Gastrocnemius medialis (tissue), 4 donors: ENCODE measurements at regions not wholly inside any gene's neighbourhood (a gene's known extent, or its start where the extent isn't known, plus 50 kb on each side); places are given as distances from the start of the nearest gene placed in this dataset.

Experiments used
- ATAC-seq, 2 donors: fragments of 150-250 bp; one replicate each; pipeline ENCODE4 v1.9.1; 2016
- DNase-seq, 2 donors: peaks; one replicate each; pipeline ENCODE4 v3.0.0-alpha.2; 2019
- H3K27ac ChIP-seq, 4 donors: fragments of 200-600 bp; sonication (generic); 1 replicate in 1 of 4; 2 replicates in 3 of 4; pipeline ENCODE4 v1.5.1; 2016 to 2018; ENCODE audit warnings: mild to moderate bottlenecking in 2 of 4, moderate library complexity in 1 of 4
- H3K27me3 ChIP-seq, 3 donors: fragments of 200-600 bp; sonication (generic) in 2 of 3; 1 replicate in 1 of 3; 2 replicates in 2 of 3; pipeline versions ENCODE4 v1.5.1 to v1.6.0; 2016 to 2019; ENCODE audit warnings: mild to moderate bottlenecking in 1 of 3, moderate library complexity in 1 of 3
- H3K36me3 ChIP-seq, 2 donors: fragments of 200-600 bp; sonication (generic) in 1 of 2; one replicate each; pipeline ENCODE4 v1.5.1; 2017 to 2018
- H3K4me1 ChIP-seq, 2 donors: fragments of 200-600 bp; sonication (generic) in 1 of 2; one replicate each; pipeline ENCODE4 v1.5.1; 2016 to 2017; ENCODE audit warnings: mild to moderate bottlenecking in 2 of 2
- H3K4me3 ChIP-seq, 4 donors: fragments of 200-600 bp; sonication (generic) in 3 of 4; 1 replicate in 1 of 4; 2 replicates in 3 of 4; pipeline ENCODE4 v1.5.1; 2016 to 2019; ENCODE audit warnings: mild to moderate bottlenecking in 2 of 4
- H3K9me3 ChIP-seq, 3 donors: fragments of 200-600 bp; sonication (generic) in 2 of 3; 1 replicate in 1 of 3; 2 replicates in 2 of 3; pipeline ENCODE4 v1.5.1; 2016 to 2019
- POLR2A ChIP-seq, 2 donors: fragments of 450-650 bp; IDR thresholded peaks; one replicate each; pipeline ENCODE4 v1.6.1; 2017; ENCODE audit warnings: antibody characterized with exemption in 2 of 2, mild to moderate bottlenecking in 2 of 2, moderate library complexity in 2 of 2
- in situ Hi-C, 4 donors: fragments of 200-750 bp; cut with MboI; loops; one replicate each; pipeline versions ENCODE4 v1.15.0 to v1.8.0; 2017; ENCODE audit warnings: low sequenced_read_pairs in 4 of 4
- intact Hi-C: fragments of 100-400 bp; cut with DNase I; formaldehyde crosslinking; loops from one replicate; pipeline ENCODE4 v1.15.1; 2023; ENCODE audit warnings: low total_unique reads
- TF ChIP-seq, protein P1 (sequence below), 5 experiments: fragments of 450-650 bp in 3 of 5; fragments of 200-600 bp in 2 of 5; sonication (generic) in 2 of 5; IDR thresholded peaks in 4 of 5; conservative IDR thresholded peaks in 1 of 5; 1 replicate in 4 of 5; 2 replicates in 1 of 5; pipeline ENCODE4 v1.5.1; 2016 to 2019; ENCODE audit warnings: antibody characterized with exemption in 5 of 5, mild to moderate bottlenecking in 3 of 5, moderate library complexity in 3 of 5

DNA sequence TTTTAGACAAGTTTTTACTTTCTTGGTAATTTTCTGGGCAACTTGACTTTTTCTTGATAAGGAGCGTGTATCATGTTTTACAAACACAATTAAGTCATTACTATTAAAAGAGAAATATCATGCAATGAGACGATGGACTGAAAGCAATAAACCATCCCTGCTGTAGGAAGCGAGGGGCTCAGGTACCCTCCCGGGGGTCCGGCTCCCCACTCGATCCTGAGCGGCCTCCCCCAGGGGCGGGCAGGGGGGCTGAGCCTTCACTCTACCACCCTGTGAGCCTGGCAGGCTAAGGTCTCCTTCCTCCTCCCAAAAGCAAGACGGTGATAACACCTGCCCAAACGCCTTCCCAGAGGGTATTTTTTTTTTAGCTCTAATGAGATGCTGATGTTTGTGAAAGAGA lies 51.8 kb upstream of the ADGRA1 start:
- Histone ChIP-seq H3K4me3 (no peak overlapping the region), H3K27me3 (peaks cover 3 to 30% (median 25%) of the 10 kb centered on the region in 3 donors), H3K27ac (no peak overlapping the region), H3K36me3 (no peaks in the 10 kb centered on the region), H3K9me3 (no peaks in the 10 kb centered on the region), H3K4me1 (no peaks in the 10 kb centered on the region)
- no peak for TF ChIP-seq POLR2A (IDR thresholded peaks at IDR 0.05)
- TF ChIP-seq, protein P1, sequence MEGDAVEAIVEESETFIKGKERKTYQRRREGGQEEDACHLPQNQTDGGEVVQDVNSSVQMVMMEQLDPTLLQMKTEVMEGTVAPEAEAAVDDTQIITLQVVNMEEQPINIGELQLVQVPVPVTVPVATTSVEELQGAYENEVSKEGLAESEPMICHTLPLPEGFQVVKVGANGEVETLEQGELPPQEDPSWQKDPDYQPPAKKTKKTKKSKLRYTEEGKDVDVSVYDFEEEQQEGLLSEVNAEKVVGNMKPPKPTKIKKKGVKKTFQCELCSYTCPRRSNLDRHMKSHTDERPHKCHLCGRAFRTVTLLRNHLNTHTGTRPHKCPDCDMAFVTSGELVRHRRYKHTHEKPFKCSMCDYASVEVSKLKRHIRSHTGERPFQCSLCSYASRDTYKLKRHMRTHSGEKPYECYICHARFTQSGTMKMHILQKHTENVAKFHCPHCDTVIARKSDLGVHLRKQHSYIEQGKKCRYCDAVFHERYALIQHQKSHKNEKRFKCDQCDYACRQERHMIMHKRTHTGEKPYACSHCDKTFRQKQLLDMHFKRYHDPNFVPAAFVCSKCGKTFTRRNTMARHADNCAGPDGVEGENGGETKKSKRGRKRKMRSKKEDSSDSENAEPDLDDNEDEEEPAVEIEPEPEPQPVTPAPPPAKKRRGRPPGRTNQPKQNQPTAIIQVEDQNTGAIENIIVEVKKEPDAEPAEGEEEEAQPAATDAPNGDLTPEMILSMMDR (IDR thresholded peaks at IDR 0.05 in 4 of 5, conservative IDR thresholded peaks at IDR 0.05 in 1 of 5), result no peak
- ATAC-seq, result no peak
- no peak for DNase-seq
- intact Hi-C loops, result loop anchor here (10.0 kb wide), 1 partner anchor 89 kb away; no protein-coding TSS in a partner anchor
- in situ Hi-C loops, result no loop called here

DNA sequence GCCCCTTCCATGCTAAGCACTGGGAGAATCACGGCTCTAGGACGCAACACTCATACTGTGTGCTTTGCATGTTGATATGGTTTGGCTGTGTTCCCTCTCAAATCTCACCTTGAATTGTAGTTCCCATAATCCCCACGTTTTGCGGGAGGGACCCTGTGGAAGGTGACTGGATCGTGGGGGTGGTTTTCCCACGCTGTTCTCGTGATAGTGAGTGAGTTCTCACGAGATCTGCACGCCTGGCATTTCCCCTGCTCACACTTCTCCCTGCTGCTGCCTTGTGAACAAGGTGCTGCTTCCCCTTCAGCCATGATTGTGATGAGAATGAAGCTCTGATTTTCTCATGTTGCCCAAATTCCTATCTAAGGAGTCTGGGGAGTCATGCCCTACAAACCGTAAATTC lies 53.0 kb upstream of the ADGRA1 start:
- no peak for DNase-seq
- Histone ChIP-seq H3K27me3 (peaks cover 0 to 21% (median 20%) of the 10 kb centered on the region in 3 donors), H3K9me3 (no peaks in the 10 kb centered on the region), H3K27ac (no peak overlapping the region), H3K4me1 (no peaks in the 10 kb centered on the region), H3K4me3 (no peak overlapping the region), H3K36me3 (no peaks in the 10 kb centered on the region)
- in situ Hi-C loops, result no loop called here
- intact Hi-C loops, result loop anchor here (10.0 kb wide), 1 partner anchor 90 kb away; no protein-coding TSS in a partner anchor
- no peak for ATAC-seq
- TF ChIP-seq, protein P1 (IDR thresholded peaks at IDR 0.05 in 4 of 5, conservative IDR thresholded peaks at IDR 0.05 in 1 of 5), result no peak
- no peak for TF ChIP-seq POLR2A (IDR thresholded peaks at IDR 0.05)

DNA sequence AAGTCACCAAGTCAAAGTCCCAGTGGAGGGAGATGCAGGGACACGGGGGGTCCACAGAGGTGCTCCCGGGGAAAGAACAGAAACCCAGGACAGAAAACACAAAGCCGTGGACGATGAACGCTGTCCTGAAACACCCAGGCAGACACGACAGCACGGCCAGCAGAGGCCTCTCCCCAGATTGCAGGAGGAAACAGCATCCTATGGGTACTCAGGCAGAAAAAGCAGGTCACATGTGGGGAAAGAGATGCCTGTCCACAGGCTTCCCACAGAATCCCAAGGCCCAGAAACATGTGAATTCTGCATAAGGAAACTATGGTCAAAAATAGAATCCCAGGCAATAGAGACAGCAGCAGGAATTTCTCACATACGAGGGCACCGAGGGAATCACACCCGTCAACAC lies 53.6 kb upstream of the ADGRA1 start:
- DNase-seq (no peak), ATAC-seq (no peak)
- Histone ChIP-seq H3K27me3 (peaks cover 5 to 20% (median 13%) of the 10 kb centered on the region in 3 donors), H3K4me1 (no peaks in the 10 kb centered on the region), H3K9me3 (no peaks in the 10 kb centered on the region), H3K4me3 (no peak overlapping the region), H3K36me3 (no peaks in the 10 kb centered on the region), H3K27ac (no peak overlapping the region)
- intact Hi-C loops (loop anchor here (10.0 kb wide), 1 partner anchor 91 kb away; no protein-coding TSS in a partner anchor), in situ Hi-C loops (no loop called here)
- TF ChIP-seq POLR2A (IDR thresholded peaks at IDR 0.05), result no peak
- TF ChIP-seq, protein P1 (IDR thresholded peaks at IDR 0.05 in 4 of 5, conservative IDR thresholded peaks at IDR 0.05 in 1 of 5), result no peak

DNA sequence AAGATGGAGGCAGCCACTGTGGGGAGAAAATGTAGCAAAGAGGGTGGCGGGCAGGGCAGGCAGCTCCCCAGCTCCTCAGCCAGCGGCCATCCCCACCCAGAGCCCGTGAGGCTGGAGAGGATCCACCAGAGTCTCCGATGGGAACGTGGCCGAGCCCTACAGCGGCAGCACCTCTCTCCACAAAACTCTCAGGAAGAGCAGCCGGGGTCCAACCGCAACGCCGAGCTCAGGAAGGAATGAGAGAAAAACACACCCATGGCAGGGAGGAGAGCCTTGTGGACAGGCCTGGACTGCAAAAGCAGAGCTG lies 54.0 kb upstream of the ADGRA1 start:
- TF ChIP-seq, protein P1 (IDR thresholded peaks at IDR 0.05 in 4 of 5, conservative IDR thresholded peaks at IDR 0.05 in 1 of 5), result no peak
- TF ChIP-seq POLR2A (IDR thresholded peaks at IDR 0.05), result no peak
- intact Hi-C loops, result loop anchor here (10.0 kb wide), 1 partner anchor 91 kb away; no protein-coding TSS in a partner anchor
- no peak for DNase-seq
- no peak overlapping the region for H3K27ac ChIP-seq
- peaks cover 9 to 20% (median 9%) of the 10 kb centered on the region in 3 donors for H3K27me3 ChIP-seq
- in situ Hi-C loops, result no loop called here
- H3K36me3 ChIP-seq, result no peaks in the 10 kb centered on the region
- H3K4me1 ChIP-seq, result no peaks in the 10 kb centered on the region
- no peaks in the 10 kb centered on the region for H3K9me3 ChIP-seq
- no peak overlapping the region for H3K4me3 ChIP-seq
- ATAC-seq, result no peak
